GM18868 (cell line): ENCODE measurements at regions not wholly inside any gene's neighbourhood (a gene's known extent, or its start where the extent isn't known, plus 50 kb on each side); places are given as distances from the start of the nearest gene placed in this dataset.

Source experiments
- ATAC-seq: cut with Tn5 transposase; IDR thresholded peaks from one replicate; pipeline ENCODE4 v1.9.1; 2021; ENCODE audit warnings: mild to moderate bottlenecking, moderate library complexity; ENCODE audit not compliant: unreplicated experiment

GRCh38 chr20:50297498-50298376 lies 107.1 kb downstream of the CEBPB start:
- ATAC-seq = no peak

GRCh38 chr20:50298554-50299324 lies 108.1 kb downstream of the CEBPB start:
- no peak for ATAC-seq

GRCh38 chr20:50299325-50299629 lies 108.6 kb downstream of the CEBPB start:
- ATAC-seq = no peak

DNA sequence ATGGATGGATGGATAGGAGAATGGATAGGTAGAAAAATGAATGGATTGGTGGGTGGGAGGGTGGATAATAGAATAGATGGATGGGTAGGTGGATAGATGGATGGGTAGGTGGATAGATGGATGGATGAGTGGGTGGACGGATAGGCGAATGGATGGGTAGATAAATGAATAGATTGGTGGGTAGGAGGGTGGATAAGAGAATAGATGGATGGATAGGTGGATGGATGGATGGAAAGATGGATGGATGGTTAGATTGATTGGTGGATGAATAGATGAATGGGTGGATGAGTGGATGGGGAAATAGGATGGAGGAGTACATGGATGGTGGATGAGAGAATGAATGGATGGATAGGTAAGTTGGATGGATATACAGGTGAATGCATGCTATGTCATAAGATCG lies 110.5 kb downstream of the CEBPB start:
- ATAC-seq = no peak

GRCh38 chr20:50301712-50302111 lies 111.1 kb downstream of the CEBPB start:
- ATAC-seq = no peak

- no peak for ATAC-seq
These were observed 111.9 kb downstream of the CEBPB start for GRCh38 chr20:50302341-50303057.

- ATAC-seq = no peak
These were observed 113.2 kb downstream of the CEBPB start for GRCh38 chr20:50303573-50304500.

DNA sequence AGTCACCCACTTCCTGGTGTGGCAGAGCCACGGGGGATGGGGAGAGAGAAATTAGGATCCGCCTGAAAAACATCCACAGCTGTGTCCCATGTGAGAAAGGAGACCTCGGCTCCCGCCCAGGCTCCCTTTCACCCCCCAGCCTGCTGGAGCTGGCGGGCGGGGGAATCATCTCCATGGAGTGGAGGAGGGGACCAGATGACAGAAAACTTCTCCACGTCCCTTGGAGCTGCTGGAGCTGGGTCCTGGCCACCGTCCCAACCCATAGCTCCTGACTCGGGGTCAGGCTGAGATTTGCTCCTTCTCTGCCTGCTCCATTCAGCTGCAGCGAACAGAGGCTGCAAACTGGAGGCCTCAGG lies 113.8 kb downstream of the CEBPB start:
- ATAC-seq = no peak

DNA sequence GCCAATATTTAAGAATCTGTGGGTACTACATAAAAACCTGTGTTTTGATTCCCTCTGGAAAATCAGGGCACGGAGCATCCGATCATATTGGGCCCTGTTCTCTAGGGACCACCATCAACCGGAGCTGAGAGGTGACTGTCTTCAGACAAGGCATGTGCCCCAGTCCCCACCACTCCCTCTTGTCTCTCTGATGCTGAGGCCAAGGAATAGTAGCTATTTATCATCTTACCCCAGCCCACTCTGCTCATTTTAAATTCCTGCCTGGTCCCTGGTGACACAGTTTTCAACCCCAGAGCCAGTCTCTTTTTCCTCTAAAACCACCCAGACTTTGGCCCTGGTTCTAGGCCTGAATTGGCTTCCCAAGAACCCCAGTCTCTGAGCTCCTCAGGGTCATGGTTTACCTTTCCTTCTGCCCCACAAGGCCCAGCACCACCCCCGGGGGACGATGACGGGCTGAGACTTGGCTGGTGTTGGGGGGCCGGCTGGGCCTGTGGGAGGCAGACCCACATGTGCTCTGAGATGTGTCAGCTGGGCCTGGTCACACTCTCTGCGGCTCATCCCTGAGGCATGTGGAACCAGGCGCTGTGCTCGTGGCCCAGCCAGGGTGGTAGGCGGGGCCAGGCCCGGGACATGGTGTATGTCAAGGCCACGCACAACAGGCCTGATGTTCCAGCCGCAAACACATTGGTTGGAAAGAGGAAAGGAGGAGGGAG lies 114.4 kb downstream of the CEBPB start:
- ATAC-seq = no peak

- ATAC-seq = no peak
These were observed 115.2 kb downstream of the CEBPB start for GRCh38 chr20:50305636-50306477.

- no peak for ATAC-seq
These were observed 116.1 kb downstream of the CEBPB start for GRCh38 chr20:50306478-50307423.

DNA sequence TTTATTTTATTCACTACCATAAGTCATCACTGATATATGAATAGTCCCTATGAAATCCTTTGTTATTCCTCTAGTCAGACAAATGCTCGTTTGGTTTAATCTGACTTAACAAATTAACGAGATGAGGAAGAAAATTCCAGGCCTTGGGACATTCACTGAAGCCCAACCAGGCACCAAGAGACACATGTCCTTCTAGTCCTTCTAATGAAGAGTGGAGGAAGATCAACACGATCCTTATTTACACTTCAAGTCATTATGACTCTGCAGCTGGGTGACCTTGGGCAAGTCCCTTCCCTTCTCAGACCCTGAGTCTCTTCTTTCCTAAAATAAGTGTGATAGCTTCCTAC lies 117.5 kb downstream of the CEBPB start:
- no peak for ATAC-seq

DNA sequence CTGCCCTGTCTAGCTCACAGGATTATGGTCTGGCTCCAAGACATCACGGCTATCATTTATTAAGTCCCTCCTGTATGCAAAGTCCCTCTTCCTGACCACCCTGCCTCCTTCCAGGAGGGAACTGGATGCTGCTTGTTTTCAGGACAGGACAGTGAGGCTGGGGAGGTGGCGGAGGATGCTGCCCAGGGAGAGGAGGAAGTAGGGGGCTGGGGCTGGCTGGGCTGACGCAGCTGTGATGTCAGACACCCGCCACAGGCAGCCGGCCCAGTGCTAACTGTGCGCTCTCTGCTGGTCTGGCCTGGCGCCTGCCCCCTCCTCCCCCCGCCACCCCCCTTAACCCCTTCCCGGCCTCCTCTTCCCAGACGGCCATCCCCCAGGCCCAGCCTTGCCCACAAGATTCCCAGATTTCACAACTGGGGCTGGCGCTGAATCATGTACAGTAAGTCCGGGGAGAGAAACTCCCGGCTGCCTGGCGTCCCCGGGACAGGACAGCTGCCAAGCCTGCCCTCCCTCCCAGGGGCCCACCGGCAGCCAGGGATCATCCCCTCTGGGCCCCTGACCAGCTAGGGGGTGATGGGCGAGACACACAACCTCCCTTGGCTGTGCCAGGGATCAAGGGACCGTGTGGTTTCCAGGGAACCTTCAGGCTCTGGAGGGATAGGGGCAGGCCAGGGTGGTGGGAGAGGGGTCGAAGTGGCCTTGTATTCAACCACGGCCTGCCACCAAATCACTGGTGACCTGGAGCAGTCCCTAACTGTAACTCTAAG lies 118.1 kb downstream of the CEBPB start:
- no peak for ATAC-seq

- no peak for ATAC-seq
These were observed 118.7 kb downstream of the CEBPB start for GRCh38 chr20:50309280-50309763.

- no peak for ATAC-seq
These were observed 119.4 kb downstream of the CEBPB start for GRCh38 chr20:50309764-50310672.

DNA sequence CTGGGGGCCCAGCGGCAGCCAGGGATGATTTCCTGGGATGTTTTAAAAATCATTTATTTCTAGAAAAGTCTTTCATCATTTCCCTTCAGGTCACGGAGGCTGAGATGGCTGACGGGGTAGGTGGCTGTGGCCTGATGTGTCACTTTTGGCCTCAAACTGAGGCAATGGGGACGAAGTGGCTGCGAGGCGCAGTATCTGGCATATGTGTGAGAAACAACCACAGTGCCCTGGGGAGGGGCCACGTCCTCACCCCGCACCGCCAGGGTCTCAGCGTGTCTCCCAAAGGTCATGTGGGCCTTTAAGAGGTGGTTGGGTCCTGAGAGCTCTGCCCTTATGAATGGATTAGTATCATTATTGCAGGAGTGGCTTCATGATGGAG lies 120.0 kb downstream of the CEBPB start:
- ATAC-seq = no peak
